SW 1271 (cell line): ENCODE measurements at regions not wholly inside any gene's neighbourhood (a gene's known extent, or its start where the extent isn't known, plus 50 kb on each side); places are given as distances from the start of the nearest gene placed in this dataset.

ENCODE experiments used
- DNase-seq, 2 experiments: peaks; one replicate each; lab custom pipeline; 2025; lab: John Stamatoyannopoulos, UW

GRCh38 chr5:38643616-38644015 lies 87.2 kb upstream of the LIFR start:
- DNase-seq = no peak

- DNase-seq = no peak
These were observed 89.1 kb upstream of the LIFR start for GRCh38 chr5:38645508-38645907.

- no peak for DNase-seq
These were observed 92.4 kb upstream of the LIFR start for GRCh38 chr5:38648703-38649291.

- DNase-seq = no peak
These were observed 94.1 kb upstream of the LIFR start for GRCh38 chr5:38650540-38650939.

- DNase-seq = peak in 1 of 2 experiments; percentile 32
These were observed 94.5 kb upstream of the LIFR start for GRCh38 chr5:38650946-38651345.

- no peak for DNase-seq
These were observed 95.4 kb upstream of the LIFR start for GRCh38 chr5:38651806-38652205.

GRCh38 chr5:38653389-38653788 lies 96.9 kb upstream of the LIFR start:
- no peak for DNase-seq

- DNase-seq = no peak
These were observed 99.2 kb upstream of the LIFR start for GRCh38 chr5:38655691-38656090.

- no peak for DNase-seq
These were observed 100.1 kb upstream of the LIFR start for GRCh38 chr5:38656568-38656967.

GRCh38 chr5:38657020-38657419 lies 100.6 kb upstream of the LIFR start:
- no peak for DNase-seq

- no peak for DNase-seq
These were observed 103.8 kb upstream of the LIFR start for GRCh38 chr5:38660194-38660668.

GRCh38 chr5:38662090-38662489 lies 105.6 kb upstream of the LIFR start:
- DNase-seq = no peak

GRCh38 chr5:38663249-38663648 lies 106.8 kb upstream of the LIFR start:
- no peak for DNase-seq

GRCh38 chr5:38666668-38667498 lies 110.4 kb upstream of the LIFR start:
- DNase-seq = peak in 1 of 2 experiments; percentile 15

- DNase-seq = no peak
These were observed 111.0 kb upstream of the LIFR start for GRCh38 chr5:38667499-38667776.

- no peak for DNase-seq
These were observed 113.0 kb upstream of the LIFR start for GRCh38 chr5:38669361-38669880.

GRCh38 chr5:38670066-38670465 lies 113.6 kb upstream of the LIFR start:
- DNase-seq = no peak

GRCh38 chr5:38670878-38671277 lies 114.4 kb upstream of the LIFR start:
- no peak for DNase-seq

GRCh38 chr5:38672059-38672788 lies 115.8 kb upstream of the LIFR start:
- no peak for DNase-seq

GRCh38 chr5:38673671-38674071 lies 117.2 kb upstream of the LIFR start:
- DNase-seq = no peak

- no peak for DNase-seq
These were observed 119.0 kb upstream of the LIFR start for GRCh38 chr5:38675443-38675842.

- no peak for DNase-seq
These were observed 121.2 kb upstream of the LIFR start for GRCh38 chr5:38677636-38678035.

- DNase-seq = no peak
These were observed 121.6 kb upstream of the LIFR start for GRCh38 chr5:38678076-38678475.
